Neural cell (in vitro differentiated cells): ENCODE measurements at regions not wholly inside any gene's neighbourhood (a gene's known extent, or its start where the extent isn't known, plus 50 kb on each side); places are given as distances from the start of the nearest gene placed in this dataset.

Experiments
- H2AFZ ChIP-seq: fragments of 200-600, 300-800 bp; sonication (generic), shearing (Covaris generic); 2 replicates; pipeline ENCODE4 v1.6.0; 2014; ENCODE audit warnings: low read depth, mild to moderate bottlenecking, antibody characterized with exemption, low read length, moderate library complexity
- H3F3A ChIP-seq: fragments of 200-600 bp; shearing (Covaris generic); 2 replicates; pipeline ENCODE4 v1.6.1; 2016; ENCODE audit warnings: mild to moderate bottlenecking, moderate library complexity, mixed read lengths, antibody characterized with exemption, low read length; ENCODE audit not compliant: insufficient read depth, poor library complexity, severe bottlenecking
- H3K27ac ChIP-seq: fragments of 200-600, 300-800 bp; sonication (generic), shearing (Covaris generic); 2 replicates; pipeline ENCODE4 v1.5.1; 2014; ENCODE audit warnings: mild to moderate bottlenecking, low read length, moderate library complexity
- H3K27me3 ChIP-seq: fragments of 300-800, 200-600 bp; sonication (generic), shearing (Covaris generic); 2 replicates; pipeline ENCODE4 v1.6.0; 2014; ENCODE audit warnings: mild to moderate bottlenecking, low read depth, low read length, moderate library complexity; ENCODE audit not compliant: insufficient read depth
- H3K36me3 ChIP-seq: fragments of 300-800, 200-600 bp; sonication (generic), shearing (Covaris generic); 2 replicates; pipeline ENCODE4 v1.5.1; 2014; ENCODE audit warnings: mild to moderate bottlenecking, antibody characterized with exemption, low read length, moderate library complexity; ENCODE audit not compliant: insufficient read depth
- H3K4me2 ChIP-seq: fragments of 300-800, 200-600 bp; sonication (generic), shearing (Covaris generic); 2 replicates; pipeline ENCODE4 v1.6.0; 2014; ENCODE audit warnings: mild to moderate bottlenecking, low read length
- H3K4me3 ChIP-seq: fragments of 300-800, 200-600 bp; sonication (generic), shearing (Covaris generic); 2 replicates; pipeline ENCODE4 v1.5.1; 2014; ENCODE audit warnings: mild to moderate bottlenecking, low read length, moderate library complexity
- H3K79me2 ChIP-seq: fragments of 200-600 bp; shearing (Covaris generic); replicated peaks from 2 replicates; pipeline ENCODE4 v1.6.0; 2014; ENCODE audit warnings: mild to moderate bottlenecking, low read length, moderate library complexity; ENCODE audit not compliant: insufficient read depth
- H3K9ac ChIP-seq: fragments of 300-800, 200-600 bp; sonication (generic), shearing (Covaris generic); 2 replicates; pipeline ENCODE4 v1.6.1; 2016; ENCODE audit warnings: mild to moderate bottlenecking, low read length, mixed read lengths
- H3K9me2 ChIP-seq: fragments of 200-600 bp; shearing (Covaris generic); 2 replicates; pipeline ENCODE4 v1.6.1; 2016; ENCODE audit warnings: mild to moderate bottlenecking, low read length, mixed read lengths; ENCODE audit not compliant: insufficient read depth
- H3K9me3 ChIP-seq: fragments of 200-600, 300-800 bp; sonication (generic), shearing (Covaris generic); 2 replicates; pipeline ENCODE4 v1.6.1; 2016; ENCODE audit warnings: mild to moderate bottlenecking, mixed run types, low read length, moderate library complexity, mixed read lengths
- H4K20me1 ChIP-seq: fragments of 200-600 bp; shearing (Covaris generic); 2 replicates; pipeline ENCODE4 v1.6.1; 2016; ENCODE audit warnings: mild to moderate bottlenecking, mixed run types; ENCODE audit not compliant: insufficient read depth
- CTCF ChIP-seq: fragments of 450-650 bp; IDR thresholded peaks from 2 replicates; pipeline ENCODE4 v1.5.1; 2014; ENCODE audit warnings: antibody characterized with exemption, mild to moderate bottlenecking, moderate library complexity; ENCODE audit not compliant: poor library complexity, severe bottlenecking
- EP300 ChIP-seq: fragments of 450-650 bp; conservative IDR thresholded peaks from 2 replicates; pipeline ENCODE4 v1.6.1; 2014; ENCODE audit warnings: antibody characterized with exemption, mild to moderate bottlenecking, moderate library complexity; ENCODE audit not compliant: poor library complexity, severe bottlenecking
- EZH2 ChIP-seq: fragments of 200-600, 300-800 bp; shearing (Covaris generic), sonication (generic); IDR thresholded peaks from 2 replicates; pipeline ENCODE4 v1.6.1; 2014; ENCODE audit warnings: antibody characterized with exemption, low read length, borderline replicate concordance, mild to moderate bottlenecking; ENCODE audit not compliant: insufficient read depth, poor library complexity, severe bottlenecking
- MXI1 ChIP-seq: fragments of 450-650 bp; conservative IDR thresholded peaks from 2 replicates; pipeline ENCODE4 v1.6.1; 2014; ENCODE audit warnings: antibody characterized with exemption, mild to moderate bottlenecking; ENCODE audit not compliant: poor library complexity, severe bottlenecking
- POLR2AphosphoS5 ChIP-seq: IDR thresholded peaks from 2 replicates; pipeline ENCODE4 v1.6.1; 2012
- RAD21 ChIP-seq: fragments of 450-650 bp; conservative IDR thresholded peaks from 2 replicates; pipeline ENCODE4 v1.6.1; 2014; ENCODE audit warnings: antibody characterized with exemption, mild to moderate bottlenecking, moderate library complexity
- REST ChIP-seq: IDR thresholded peaks from 2 replicates; pipeline ENCODE4 v1.6.1; 2012; ENCODE audit warnings: borderline replicate concordance
- SMC3 ChIP-seq: fragments of 450-650 bp; conservative IDR thresholded peaks from 2 replicates; pipeline ENCODE4 v1.6.1; 2014; ENCODE audit warnings: antibody characterized with exemption, mild to moderate bottlenecking, moderate library complexity; ENCODE audit not compliant: poor library complexity
- TAF1 ChIP-seq: IDR thresholded peaks from 2 replicates; pipeline ENCODE4 v1.6.1; 2012; ENCODE audit warnings: low read depth

- Histone ChIP-seq H2AFZ (no peak overlapping the region), H3K9me2 (no peaks in the 10 kb centered on the region), H3K9me3 (no peaks in the 10 kb centered on the region), H3K36me3 (no peaks in the 10 kb centered on the region), H3K27me3 (no peaks in the 10 kb centered on the region), H3K79me2 (no peaks in the 10 kb centered on the region), H3K4me3 (no peak overlapping the region), H3K4me2 (no peak overlapping the region), H3F3A (no peaks in the 10 kb centered on the region), H3K27ac (no peak overlapping the region), H4K20me1 (no peaks in the 10 kb centered on the region), H3K9ac (no peak overlapping the region)
- no peak for TF ChIP-seq RAD21
- no peak for TF ChIP-seq EZH2
- no peak for TF ChIP-seq REST
- TF ChIP-seq CTCF = no peak
- no peak for TF ChIP-seq MXI1
- no peak for TF ChIP-seq TAF1
- TF ChIP-seq POLR2AphosphoS5 = no peak
Measured at GRCh38 chr20:60676011-60676410, 576.0 kb upstream of the CDH4 start.

- H3K4me3 ChIP-seq = no peak overlapping the region
- no peak overlapping the region for H3K9ac ChIP-seq
- no peaks in the 10 kb centered on the region for H3F3A ChIP-seq
- no peaks in the 10 kb centered on the region for H3K79me2 ChIP-seq
- H3K4me2 ChIP-seq = no peak overlapping the region
- no peak overlapping the region for H3K27ac ChIP-seq
- TF ChIP-seq MXI1 = no peak
- no peak for TF ChIP-seq RAD21
- TF ChIP-seq TAF1 = no peak
- no peak for TF ChIP-seq EZH2
- no peak for TF ChIP-seq SMC3
- no peaks in the 10 kb centered on the region for H3K27me3 ChIP-seq
- H3K36me3 ChIP-seq = no peaks in the 10 kb centered on the region
- H4K20me1 ChIP-seq = no peaks in the 10 kb centered on the region
- no peak overlapping the region for H2AFZ ChIP-seq
- H3K9me2 ChIP-seq = no peaks in the 10 kb centered on the region
- H3K9me3 ChIP-seq = no peaks in the 10 kb centered on the region
Measured at GRCh38 chr20:60677819-60678218, 574.2 kb upstream of the CDH4 start.

GRCh38 chr20:60680554-60680953 is 571.5 kb upstream of the CDH4 start:
- H3K79me2 ChIP-seq = no peaks in the 10 kb centered on the region
- no peak overlapping the region for H3K9ac ChIP-seq
- no peaks in the 10 kb centered on the region for H4K20me1 ChIP-seq
- no peak overlapping the region for H3K4me2 ChIP-seq
- TF ChIP-seq POLR2AphosphoS5 (peak; percentile 78), REST (peak; percentile 82), EP300 (peak; percentile 90), MXI1 (no peak), SMC3 (peak; percentile 13), TAF1 (no peak), EZH2 (no peak)
- no peak overlapping the region for H3K4me3 ChIP-seq
- no peaks in the 10 kb centered on the region for H3K36me3 ChIP-seq
- H3K27me3 ChIP-seq = no peaks in the 10 kb centered on the region
- no peaks in the 10 kb centered on the region for H3F3A ChIP-seq
- no peak overlapping the region for H2AFZ ChIP-seq
- no peaks in the 10 kb centered on the region for H3K9me3 ChIP-seq
- peak overlapping the region; percentile 20 for H3K27ac ChIP-seq
- no peaks in the 10 kb centered on the region for H3K9me2 ChIP-seq
